Stimulated activated CD8-positive, alpha-beta memory T cell treated with anti-CD3 and anti-CD28 coated beads, Interleukin-15, amount 100 ng/mL, for 24 hours (primary cell): ENCODE measurements at regions not wholly inside any gene's neighbourhood (a gene's known extent, or its start where the extent isn't known, plus 50 kb on each side); places are given as distances from the start of the nearest gene placed in this dataset.

ENCODE experiments used
- DNase-seq: peaks from one replicate; pipeline ENCODE4 v3.0.0-alpha.2; 2020; ENCODE audit warnings: low read depth

DNA sequence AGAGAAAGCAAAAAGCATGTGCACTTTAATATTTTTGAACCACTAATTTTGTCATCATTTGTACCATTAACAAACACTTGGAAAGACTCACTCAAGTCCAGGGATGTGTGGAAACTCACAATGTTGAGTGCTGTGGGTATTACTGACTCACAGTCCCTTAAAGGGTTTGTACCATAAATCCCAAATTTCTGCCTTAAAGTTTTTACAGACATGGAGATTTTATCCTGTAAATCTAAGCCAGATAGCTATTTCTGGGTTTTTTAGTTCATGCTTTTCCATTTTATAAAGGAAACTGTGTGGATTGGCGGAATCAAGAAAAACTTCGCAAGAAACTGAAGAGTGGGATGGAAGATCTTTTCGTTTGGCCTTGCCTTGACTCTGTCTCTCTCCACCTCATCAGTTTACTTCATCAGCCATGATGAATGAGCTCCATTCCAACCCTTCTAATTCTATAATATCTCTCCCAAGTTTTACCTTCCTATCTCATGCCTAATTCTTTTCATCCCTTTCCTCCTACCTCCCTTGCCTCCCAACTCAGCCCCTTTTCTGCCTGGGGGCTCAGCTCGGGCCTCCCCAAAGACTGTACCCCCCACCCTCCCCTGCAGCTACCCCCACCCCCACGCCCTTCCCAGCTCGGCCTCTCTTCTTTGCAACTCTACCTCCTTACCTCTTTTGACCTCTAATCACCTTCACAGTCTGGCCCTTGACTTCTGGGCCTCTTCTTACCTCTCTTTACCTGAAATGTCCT is 218.5 kb upstream of the MKLN1 start:
- no peak for DNase-seq

DNA sequence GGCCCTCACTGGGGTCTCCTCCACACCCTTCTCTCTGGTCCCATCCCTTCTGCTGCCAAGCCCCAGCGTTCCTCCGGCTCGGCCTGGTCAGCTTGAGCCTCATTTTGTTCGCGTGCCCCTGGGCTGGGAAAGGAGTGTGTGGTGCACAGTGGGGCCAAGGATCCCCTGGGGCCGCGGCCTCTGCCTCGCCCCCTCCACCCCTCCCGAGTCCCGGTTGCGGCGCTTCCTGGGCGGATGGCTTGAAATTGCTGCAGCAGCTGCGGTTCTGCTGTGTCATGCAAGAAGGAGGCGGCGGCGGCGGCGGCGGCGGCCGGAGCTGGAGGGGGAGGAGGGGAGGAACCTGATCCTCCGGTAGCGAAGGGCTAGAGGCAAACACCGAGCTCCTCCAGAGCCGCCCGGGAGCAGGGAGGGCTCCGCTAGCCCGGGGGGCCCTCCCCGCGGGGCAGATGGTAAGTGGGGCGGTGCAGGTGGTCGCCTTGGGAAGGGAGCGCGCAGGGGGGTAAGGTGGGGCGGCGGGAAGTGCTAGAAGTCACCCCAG is 217.8 kb upstream of the MKLN1 start:
- DNase-seq: peak; percentile 47

DNA sequence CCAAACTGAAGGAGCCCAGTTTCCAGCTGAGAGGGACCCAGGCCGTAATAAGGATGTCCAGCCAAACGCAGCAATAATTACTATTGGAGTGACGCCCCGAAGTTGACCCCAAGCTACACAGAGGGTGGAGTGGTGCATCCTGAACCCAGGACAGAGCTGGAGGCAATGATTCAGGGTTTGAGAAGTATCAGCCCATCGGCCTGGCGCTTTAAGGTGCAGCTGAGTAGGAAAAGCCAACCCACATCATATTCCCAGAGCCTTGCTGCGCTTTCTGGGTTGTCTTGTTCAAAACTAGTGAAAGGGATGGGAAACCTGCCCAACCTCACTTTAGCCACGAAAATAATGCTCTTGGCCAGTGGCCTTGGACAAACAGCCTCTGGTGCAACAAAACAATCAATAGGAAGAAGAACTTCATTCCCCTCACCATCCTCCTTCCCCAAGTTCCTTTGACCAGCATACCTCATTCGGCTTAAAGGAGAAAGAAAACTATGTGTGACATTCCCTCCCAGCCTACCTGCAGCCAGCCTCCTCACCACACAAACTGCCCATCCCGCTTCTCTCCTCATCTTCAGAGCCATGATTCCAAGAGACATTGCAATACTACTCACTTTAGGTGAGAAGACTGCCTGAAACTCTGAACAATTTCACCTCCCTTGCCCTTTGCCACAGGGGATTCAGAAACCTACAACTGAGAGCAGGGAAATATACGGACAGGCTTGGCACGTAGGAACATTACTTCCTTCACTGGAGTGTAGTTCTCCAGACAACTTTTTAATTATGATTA is 217.2 kb upstream of the MKLN1 start:
- DNase-seq: no peak

DNA sequence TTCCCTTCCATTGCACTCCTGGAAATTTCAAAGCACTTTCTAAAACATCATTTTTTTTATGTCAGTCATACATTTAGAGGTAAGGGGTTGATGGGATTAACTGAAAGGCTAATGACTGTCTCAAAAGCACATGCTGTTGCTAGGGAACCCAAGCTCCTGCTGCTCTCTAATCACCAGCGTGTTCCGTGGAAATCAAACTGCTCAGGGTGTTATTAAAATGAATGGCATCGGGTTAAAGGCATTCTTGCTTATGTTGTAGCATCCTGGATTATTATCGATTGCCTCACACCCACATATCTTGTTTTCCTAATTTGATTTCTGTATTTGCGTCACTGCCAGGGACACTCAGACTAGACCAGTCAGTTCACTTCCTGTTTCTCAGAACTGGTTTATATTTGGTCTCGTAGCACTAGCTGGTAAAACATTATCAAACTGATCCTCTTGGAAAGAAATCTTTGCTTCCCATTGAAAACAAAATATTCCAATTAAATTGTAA is 216.5 kb upstream of the MKLN1 start:
- no peak for DNase-seq

DNA sequence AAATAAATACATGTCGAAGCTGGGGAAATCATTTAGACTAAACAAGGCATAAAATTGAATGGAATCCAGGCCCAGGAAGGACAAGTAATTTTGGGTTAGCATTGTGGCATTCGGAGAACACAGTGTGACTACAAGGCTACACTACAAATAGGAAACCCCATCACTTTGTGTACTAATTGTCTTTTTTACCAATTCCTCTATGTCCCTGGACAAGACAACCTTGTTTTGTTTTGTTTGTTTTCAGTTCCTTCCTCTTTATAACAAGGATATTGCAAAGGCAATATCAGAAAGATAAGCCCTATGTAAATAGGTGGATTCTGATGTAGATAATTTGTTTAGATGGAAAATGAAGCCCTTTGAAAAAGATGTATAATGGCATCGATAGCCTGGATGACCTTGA is 215.9 kb upstream of the MKLN1 start:
- no peak for DNase-seq

DNA sequence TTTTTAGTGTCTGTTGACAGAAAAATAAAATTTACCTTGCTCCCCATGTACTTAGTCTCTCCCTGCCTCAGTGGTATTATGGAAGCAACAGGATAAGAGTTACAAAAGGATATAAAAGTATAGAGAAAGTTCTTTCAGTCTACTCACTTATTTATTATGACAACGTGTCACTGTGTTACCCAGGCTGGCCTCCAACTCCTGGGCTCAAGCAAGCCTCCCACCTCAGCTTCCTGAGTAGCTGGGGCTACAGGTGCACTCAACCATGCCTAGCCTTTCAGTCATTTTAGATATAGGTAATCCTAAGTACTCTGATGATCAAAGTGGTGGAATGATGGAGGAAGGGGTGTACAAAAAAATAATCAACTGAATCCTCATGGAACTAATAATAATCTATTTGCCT is 215.2 kb upstream of the MKLN1 start:
- DNase-seq: no peak

DNA sequence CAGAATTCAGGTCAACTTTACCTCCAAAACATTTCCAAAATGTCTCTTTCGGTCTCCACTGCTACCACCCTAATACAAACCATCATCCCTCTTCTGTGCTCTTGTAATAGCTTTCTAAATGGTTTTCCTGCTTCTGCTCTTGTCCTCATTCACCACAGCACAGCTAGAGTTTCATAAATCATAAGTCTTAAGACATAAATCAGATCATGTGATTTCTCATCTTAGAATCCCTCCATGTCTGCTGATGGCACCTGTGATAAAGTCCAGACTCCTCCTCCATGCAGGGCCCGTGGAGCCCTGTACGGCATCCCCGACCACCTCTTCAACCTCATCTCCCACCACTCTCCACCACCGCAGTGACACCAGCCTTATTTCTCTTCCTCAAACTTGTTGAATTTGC is 212.3 kb upstream of the MKLN1 start:
- DNase-seq: no peak

DNA sequence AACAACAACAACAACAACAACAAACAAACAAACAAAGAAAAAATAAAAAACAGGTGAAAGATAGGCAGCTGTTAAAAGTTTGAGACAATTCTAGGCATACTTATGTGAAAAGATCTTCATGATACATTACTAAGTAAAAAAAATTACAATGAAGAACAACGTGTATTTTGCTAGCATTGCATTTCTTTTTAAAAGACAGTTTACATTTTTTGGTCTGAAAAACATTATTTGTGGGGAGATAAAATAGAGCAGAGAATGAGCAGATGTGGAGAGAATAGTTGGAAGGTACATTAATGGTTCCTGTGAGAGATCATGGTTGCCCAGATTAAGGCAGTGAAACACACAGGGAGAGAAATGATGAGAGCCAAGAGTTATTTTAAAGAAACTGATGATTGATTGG is 210.2 kb upstream of the MKLN1 start:
- DNase-seq: no peak

DNA sequence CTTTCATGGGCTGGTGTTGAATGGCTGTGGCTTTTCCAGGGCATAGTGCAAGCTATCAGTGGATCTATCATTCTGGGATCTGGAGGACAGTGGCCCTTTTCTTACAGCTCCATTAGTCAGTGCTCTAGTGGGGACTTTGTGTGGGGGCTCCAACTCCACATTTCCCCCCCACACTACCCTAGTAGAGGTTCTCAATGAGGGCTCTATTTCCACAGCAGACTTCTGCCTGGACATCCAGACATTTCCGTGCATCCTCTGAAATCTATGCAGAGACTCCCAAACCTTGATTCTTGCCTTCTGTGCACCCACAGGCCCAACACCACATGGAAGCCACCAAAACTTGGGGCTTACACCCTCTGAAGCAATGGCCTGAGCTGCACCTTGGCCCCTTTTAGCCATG is 208.3 kb upstream of the MKLN1 start:
- DNase-seq: no peak

DNA sequence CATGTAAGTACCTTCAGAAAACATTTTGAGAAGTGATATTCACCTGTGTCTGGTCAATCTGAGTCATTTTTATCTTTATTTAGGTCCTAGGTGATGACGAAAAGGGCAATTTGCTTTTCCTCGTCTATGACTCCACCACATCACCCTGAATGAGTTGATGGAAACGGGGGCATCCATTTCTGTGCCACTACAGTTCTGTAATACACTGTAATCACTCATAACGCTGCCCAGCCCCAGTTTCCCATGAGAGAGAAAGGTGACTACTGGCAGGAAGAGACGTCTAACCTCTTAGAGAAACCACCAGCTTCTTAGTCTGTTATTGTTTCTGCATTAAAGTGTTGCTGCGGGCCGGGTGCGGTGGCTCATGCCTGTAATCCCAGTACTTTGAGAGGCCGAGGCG is 205.3 kb upstream of the MKLN1 start:
- DNase-seq: no peak

DNA sequence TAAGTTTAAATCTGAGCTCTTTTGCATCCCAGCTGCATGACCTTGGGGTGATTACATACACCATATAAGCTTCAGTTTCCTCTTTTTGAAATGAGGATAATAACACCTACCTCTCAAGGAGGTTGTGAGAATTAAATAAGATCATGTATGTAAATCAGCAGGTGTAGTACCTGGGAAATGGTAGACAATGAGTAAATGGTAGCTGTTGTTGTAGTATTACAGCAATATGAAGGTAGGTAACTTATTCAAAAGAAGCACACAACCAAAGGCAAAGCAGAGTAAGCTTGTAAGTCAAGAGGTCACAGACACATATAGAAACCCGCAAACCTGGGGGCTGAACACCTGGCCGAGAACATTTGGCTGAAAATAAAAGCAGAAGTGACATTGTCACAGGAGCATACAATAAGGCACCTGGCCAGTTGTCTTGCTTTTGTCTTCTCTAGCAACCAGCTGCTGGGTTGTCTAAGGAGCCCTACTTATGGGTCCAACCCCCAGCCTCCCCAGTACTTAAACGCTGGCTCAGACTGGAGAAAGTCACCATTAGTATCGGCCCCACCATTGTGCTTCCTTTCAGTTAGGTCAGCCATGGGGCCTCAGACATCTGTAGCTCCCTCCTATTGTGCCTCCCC is 203.6 kb upstream of the MKLN1 start:
- DNase-seq: no peak

DNA sequence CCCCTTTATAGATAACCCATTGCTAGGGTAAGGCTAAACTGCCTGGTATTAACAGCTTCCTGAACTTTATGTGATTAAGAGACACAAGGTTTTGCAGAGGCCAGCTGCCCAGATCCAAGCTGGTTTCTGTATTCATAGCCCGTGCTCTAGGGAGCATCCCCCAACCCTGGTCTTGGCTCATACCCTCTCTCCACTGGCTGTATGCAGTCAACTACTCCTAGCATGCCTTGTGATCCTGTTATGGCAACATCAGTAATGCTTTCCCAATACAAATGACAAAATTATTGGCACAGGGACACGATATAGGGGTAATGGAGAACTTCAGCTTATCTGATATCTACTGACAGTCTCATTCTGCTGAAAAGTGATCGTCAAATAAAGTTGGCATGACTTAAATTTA is 202.8 kb upstream of the MKLN1 start:
- DNase-seq: no peak

DNA sequence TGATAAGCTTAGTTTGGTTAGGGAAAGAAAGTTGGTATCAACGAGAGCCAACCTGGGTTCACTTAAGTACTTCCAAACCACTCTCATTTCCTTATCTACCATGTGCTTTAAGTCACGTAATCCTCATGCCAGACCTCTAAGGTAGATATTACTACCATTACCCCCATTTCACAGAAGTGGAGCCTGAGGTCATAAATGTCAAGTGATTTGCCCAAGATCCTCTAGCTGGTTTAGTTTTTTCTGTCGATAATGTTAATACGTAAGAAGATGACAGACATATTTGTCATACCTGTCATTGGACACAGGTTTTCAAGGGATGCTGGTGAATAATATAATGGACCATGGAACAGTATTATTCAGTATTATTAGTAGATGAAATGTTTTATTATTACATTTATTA is 197.4 kb upstream of the MKLN1 start:
- DNase-seq: no peak

DNA sequence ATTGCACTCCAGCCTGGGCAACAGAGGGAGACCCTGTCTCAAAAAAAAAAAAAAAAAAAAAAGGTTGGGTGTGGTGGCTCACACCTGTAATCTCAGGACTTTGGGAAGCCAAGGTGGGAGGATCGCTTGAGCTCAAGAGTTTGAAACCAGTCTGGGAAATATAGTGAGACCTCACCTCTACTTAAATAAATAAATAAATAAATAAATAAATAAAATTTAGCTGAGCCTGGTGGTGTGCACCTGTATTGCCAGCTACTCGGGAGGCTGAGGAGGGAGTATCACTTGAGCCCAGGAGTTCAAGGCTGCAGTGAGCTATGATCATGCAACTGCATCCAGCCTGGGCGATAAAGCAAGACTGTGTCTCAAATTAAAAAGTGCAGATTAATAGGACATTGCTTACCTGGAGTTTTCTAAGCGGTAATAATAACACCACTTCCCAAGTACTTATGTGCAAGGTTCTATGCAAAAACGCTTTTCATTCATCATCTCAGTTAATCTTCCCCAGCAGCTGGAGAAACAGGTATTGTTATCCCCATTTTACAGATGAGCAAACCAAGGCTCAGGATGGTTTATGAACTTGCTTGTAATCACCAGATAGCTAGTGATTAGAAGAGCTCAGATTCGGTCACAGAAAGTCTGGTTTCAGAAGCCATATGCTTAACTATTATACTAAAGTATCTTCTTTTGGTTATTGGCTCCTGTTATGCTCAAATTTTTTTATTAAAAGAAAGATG is 196.5 kb upstream of the MKLN1 start:
- no peak for DNase-seq

DNA sequence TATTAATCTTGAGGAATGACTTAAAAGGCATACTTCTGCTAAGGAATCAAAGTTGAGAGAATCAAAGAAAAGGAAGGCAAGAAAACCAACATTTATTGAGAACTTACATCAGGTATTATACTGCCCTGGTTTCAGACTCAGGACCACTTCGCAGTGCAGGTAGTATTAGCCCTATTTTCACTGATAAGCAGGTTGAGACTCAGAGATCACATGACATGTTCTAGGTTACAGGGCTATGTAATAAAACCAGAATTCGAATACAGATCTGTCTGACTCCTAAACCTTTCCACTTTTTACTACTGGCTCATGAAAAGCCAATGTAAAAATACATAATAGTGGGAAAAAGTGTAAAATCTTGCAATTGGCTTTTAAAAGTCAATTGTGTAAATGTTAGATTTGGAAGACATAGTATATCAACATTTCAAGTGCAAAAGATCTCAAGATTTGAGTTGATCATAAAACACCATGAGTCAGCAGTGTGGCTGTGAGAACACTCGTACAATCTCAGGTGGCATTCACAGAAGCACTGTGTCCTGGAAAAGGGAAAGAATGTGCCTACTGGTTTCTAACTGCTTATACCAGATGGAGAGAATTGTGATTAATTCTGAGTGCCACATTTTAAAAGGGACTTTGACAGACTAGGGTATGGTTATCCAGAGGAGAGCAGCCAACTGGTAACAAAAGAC is 195.8 kb upstream of the MKLN1 start:
- DNase-seq: no peak

DNA sequence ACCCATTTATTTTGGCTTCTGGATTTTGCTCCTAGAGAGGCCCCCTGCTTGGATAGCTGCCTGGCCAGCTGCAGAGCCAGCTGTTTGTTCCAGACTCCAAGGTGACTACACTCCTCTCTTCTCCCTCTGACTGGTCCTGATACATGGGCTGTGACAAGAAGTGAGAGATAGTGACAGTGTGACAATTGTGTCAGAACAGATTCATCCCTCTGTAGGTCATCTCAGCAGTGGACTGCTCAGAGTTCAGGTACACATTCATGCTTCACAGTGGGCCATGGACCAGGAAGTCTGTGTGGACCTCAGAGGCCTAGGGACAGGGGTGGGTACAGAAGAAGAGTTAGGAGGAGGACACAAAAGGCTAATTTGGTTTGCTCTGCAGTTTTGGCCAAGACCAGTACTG is 188.2 kb upstream of the MKLN1 start:
- no peak for DNase-seq

DNA sequence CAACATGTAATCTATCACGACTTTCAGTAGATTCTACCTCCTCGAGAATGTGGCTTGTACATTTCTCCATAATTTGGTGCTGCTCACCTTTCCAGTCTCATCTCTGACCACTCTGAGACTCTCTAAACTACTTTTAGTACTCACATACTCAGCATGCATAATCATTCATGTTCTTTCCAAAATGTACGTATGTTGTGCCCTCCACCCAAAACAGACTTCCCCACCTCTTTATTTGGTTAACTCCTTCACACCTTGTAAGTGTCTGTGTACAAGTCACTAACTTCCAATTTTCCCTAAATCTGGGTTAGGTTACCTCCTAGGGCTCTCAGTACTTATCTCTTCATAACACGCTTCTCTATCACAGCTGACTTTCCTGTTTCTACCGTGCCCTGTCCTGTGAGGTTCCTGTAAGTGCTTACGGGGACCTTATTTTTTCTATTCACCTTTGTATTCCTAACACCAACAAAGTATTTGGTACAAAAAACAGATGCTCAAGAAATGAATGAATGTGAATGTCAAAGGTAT is 186.2 kb upstream of the MKLN1 start:
- DNase-seq: no peak

DNA sequence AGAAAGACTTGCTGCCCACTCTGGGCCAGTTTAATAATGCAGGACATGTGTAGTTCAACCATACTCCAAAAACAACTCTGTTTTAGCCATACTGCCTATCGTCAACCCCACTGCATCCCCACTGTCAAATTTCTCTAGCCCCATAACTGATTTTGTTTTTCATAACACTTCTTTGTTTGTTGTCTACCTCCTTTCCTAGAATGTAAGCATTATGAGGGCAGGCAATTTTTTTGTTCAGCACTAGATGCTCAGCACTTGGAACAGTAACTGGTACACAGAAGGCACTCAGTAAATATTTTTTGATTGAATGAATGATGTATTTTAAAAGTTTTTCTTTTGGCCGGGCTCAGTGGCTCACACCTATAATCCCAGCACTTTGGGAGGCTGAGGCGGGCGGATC is 183.8 kb upstream of the MKLN1 start:
- DNase-seq: no peak

DNA sequence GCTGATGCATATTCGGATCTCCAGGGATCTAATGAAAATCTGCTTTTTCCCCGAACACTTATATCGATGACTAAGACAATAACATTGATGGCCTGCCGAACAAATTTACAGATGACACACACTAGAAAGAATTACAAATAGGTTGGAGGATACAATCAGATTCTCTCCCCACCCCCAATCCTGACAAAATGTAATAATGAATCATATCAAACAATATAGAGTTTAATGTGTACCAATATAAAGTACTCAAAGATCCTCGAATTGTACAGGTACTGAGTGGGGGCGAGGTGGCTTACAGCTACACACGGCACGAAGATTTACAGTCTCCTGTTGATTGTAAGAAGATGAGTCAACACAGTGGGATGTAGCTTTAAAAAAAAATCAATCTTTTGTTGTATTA is 182.7 kb upstream of the MKLN1 start:
- DNase-seq: no peak

DNA sequence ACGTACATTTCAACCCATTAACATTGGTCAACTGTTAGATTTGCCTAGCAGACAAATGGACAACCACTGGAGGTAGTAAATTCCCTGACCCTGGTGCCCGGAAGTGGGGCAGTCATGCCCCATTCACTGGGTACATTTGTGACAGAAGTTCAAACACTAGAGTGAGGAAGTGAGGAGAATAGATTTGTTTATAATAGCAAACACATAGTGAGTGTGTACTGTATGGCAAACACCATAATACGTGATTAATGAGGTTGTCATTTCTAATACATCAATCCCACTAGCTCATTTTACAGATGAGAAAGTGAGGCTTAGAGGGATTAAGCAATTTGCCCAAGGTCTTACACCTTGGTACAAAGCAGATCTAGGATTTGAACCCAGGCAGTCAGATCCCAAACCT is 181.9 kb upstream of the MKLN1 start:
- DNase-seq: no peak

DNA sequence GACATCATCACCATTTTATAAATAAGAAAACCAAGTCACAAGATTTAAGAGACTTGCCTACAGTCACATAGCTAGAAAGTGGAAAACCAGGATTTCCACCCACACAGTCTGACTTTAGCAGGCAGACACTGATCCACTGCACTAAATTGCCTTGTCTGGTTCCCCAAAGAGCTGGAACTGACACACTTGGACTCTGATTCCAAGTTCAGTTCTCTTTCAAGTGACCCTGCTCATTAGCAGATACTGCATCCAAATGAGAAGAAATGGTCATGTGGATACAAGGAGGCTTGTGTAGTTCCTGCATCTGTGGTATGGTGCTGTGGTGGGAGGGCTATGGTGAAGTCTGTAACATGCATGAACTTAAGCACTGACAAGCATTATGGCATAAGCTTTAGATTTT is 180.1 kb upstream of the MKLN1 start:
- no peak for DNase-seq
